CD4-positive, alpha-beta T cell (primary cell): ENCODE measurements at regions not wholly inside any gene's neighbourhood (a gene's known extent, or its start where the extent isn't known, plus 50 kb on each side); places are given as distances from the start of the nearest gene placed in this dataset.

ENCODE experiments used
- ATAC-seq: fragments of 200-7000 bp; cut with Tn5 transposase; one replicate; pipeline ENCODE4 v1.10.0; 2022; ENCODE audit warnings: mild to moderate bottlenecking; ENCODE audit not compliant: poor library complexity
- CTCF ChIA-PET: fragments of 350-600 bp; sonication (Branson Sonifier 250); formaldehyde crosslinking; loops from one replicate; lab custom pipeline; 2021; ENCODE audit warnings: antibody characterized with exemption, inconsistent platforms; lab: Charles Lee
- POLR2A ChIA-PET: fragments of 350-600 bp; sonication (Branson Sonifier 250); formaldehyde crosslinking; loops from one replicate; lab custom pipeline; 2021; ENCODE audit warnings: antibody characterized with exemption, inconsistent platforms; lab: Charles Lee
- DNase-seq, 14 experiments: peaks; one replicate each; pipeline ENCODE4 v3.0.0-alpha.2; 2013 to 2020; ENCODE audit warnings: mixed read lengths in 2 of 14
- H3K27ac ChIP-seq, 2 donors: one replicate each; pipeline versions ENCODE4 v1.5.1 to v1.7.0; 2013; ENCODE audit warnings: low read length in 2 of 2, low read depth in 1 of 2, mild to moderate bottlenecking in 1 of 2
- H3K27me3 ChIP-seq, 2 experiments: 1 replicate in 1 of 2; 2 replicates in 1 of 2; pipeline versions ENCODE4 v1.6.1 to v1.7.0; 2013; ENCODE audit warnings: low read length in 2 of 2, control low read depth in 1 of 2, mild to moderate bottlenecking in 1 of 2, moderate library complexity in 1 of 2; ENCODE audit not compliant: insufficient read depth in 2 of 2, control insufficient read depth in 1 of 2
- H3K36me3 ChIP-seq: one replicate; pipeline ENCODE4 v1.6.1; 2013; ENCODE audit warnings: low read length, control low read depth; ENCODE audit not compliant: insufficient read depth
- H3K4me1 ChIP-seq: one replicate; pipeline ENCODE4 v1.6.1; 2013; ENCODE audit warnings: low read length, control low read depth; ENCODE audit not compliant: insufficient read depth
- H3K4me3 ChIP-seq: one replicate; pipeline ENCODE4 v1.5.1; 2013; ENCODE audit warnings: mild to moderate bottlenecking, low read length, moderate library complexity
- H3K9me3 ChIP-seq, 2 experiments: 1 replicate in 1 of 2; 2 replicates in 1 of 2; pipeline versions ENCODE4 v1.6.1 to v1.7.0; 2013; ENCODE audit warnings: low read length in 2 of 2, mild to moderate bottlenecking in 2 of 2, control low read depth in 1 of 2, moderate library complexity in 1 of 2; ENCODE audit not compliant: control insufficient read depth in 1 of 2, insufficient read depth in 1 of 2
- H3K27ac Mint-ChIP-seq: one replicate; pipeline ENCODE4 v1.8.0; 2020; ENCODE audit warnings: mixed read lengths
- H3K27me3 Mint-ChIP-seq: one replicate; pipeline ENCODE4 v1.8.0; 2021; ENCODE audit warnings: mixed read lengths
- H3K36me3 Mint-ChIP-seq: one replicate; pipeline ENCODE4 v1.8.0; 2021; ENCODE audit warnings: low read depth, mixed read lengths
- H3K4me1 Mint-ChIP-seq: one replicate; pipeline ENCODE4 v1.8.0; 2021; ENCODE audit warnings: low read depth, mixed read lengths
- H3K4me3 Mint-ChIP-seq: one replicate; pipeline ENCODE4 v1.8.0; 2020; ENCODE audit warnings: mild to moderate bottlenecking, mixed read lengths
- H3K9me3 Mint-ChIP-seq: one replicate; pipeline ENCODE4 v1.8.0; 2020; ENCODE audit warnings: mixed read lengths
- intact Hi-C, 2 experiments: fragments of 100-400 bp; cut with DNase I in 1 of 2; cut with micrococcal nuclease in 1 of 2; formaldehyde crosslinking; loops; one replicate each; pipeline versions ENCODE4 v1.15.1 to v1.9.0; 2023 to 2025; cut with DNase I, micrococcal nuclease
- TF ChIP-seq, protein P1 (sequence below): fragments of 200-600 bp; IDR thresholded peaks from one replicate; pipeline ENCODE4 v1.8.0; 2022; ENCODE audit warnings: antibody characterized with exemption, mild to moderate bottlenecking

- peak overlapping the region; percentile 49 for H3K4me3 Mint-ChIP-seq
These were observed 142.6 kb upstream of the ZNF217 start for GRCh38 chr20:53736122-53736756.

GRCh38 chr20:53735536-53736050, 142.0 kb upstream of the ZNF217 start:
- intact Hi-C loops, result no loop called here
- no peak overlapping the region for H3K4me3 Mint-ChIP-seq
- H3K4me1 Mint-ChIP-seq, result peaks cover 42% of the 10 kb centered on the region
- no peak overlapping the region for H3K27ac Mint-ChIP-seq
- no peaks in the 10 kb centered on the region for H3K27me3 Mint-ChIP-seq
- peaks cover 15% of the 10 kb centered on the region for H3K4me1 ChIP-seq
- no peaks in the 10 kb centered on the region for H3K36me3 Mint-ChIP-seq
- no peaks in the 10 kb centered on the region for H3K9me3 Mint-ChIP-seq
- DNase-seq (peak in 1 of 14 experiments; percentile 29), ATAC-seq (no peak)
- POLR2A ChIA-PET, result interaction anchor here (0.6 to 2.7 kb wide), 7 partner anchors 18 to 141 kb away, joined by 3 to 10 read pairs (median 4); no protein-coding TSS in a partner anchor
- H3K27ac ChIP-seq, result no peak overlapping the region
- H3K4me3 ChIP-seq, result no peak overlapping the region
- H3K36me3 ChIP-seq, result no peaks in the 10 kb centered on the region
- TF ChIP-seq, protein P1, sequence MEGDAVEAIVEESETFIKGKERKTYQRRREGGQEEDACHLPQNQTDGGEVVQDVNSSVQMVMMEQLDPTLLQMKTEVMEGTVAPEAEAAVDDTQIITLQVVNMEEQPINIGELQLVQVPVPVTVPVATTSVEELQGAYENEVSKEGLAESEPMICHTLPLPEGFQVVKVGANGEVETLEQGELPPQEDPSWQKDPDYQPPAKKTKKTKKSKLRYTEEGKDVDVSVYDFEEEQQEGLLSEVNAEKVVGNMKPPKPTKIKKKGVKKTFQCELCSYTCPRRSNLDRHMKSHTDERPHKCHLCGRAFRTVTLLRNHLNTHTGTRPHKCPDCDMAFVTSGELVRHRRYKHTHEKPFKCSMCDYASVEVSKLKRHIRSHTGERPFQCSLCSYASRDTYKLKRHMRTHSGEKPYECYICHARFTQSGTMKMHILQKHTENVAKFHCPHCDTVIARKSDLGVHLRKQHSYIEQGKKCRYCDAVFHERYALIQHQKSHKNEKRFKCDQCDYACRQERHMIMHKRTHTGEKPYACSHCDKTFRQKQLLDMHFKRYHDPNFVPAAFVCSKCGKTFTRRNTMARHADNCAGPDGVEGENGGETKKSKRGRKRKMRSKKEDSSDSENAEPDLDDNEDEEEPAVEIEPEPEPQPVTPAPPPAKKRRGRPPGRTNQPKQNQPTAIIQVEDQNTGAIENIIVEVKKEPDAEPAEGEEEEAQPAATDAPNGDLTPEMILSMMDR, result no peak
- CTCF ChIA-PET, result interaction anchor here (0.8 to 1.8 kb wide), 4 partner anchors 11 to 180 kb away, joined by 3 to 6 read pairs (median 4); no protein-coding TSS in a partner anchor
- no peaks in the 10 kb centered on the region for H3K27me3 ChIP-seq
- no peaks in the 10 kb centered on the region for H3K9me3 ChIP-seq

More at GRCh38 chr20:53736122-53736756, 142.6 kb upstream of the ZNF217 start:
- no peak for ATAC-seq
- no peaks in the 10 kb centered on the region for H3K27me3 Mint-ChIP-seq
- Histone ChIP-seq H3K27ac (no peak overlapping the region), H3K9me3 (no peaks in the 10 kb centered on the region), H3K27me3 (no peaks in the 10 kb centered on the region), H3K4me1 (peaks cover 19% of the 10 kb centered on the region), H3K4me3 (no peak overlapping the region), H3K36me3 (no peaks in the 10 kb centered on the region)
- H3K4me1 Mint-ChIP-seq, result peaks cover 48% of the 10 kb centered on the region
- CTCF ChIA-PET, result interaction anchor here (0.6 to 1.8 kb wide), 6 partner anchors 12 to 179 kb away, joined by 3 to 6 read pairs (median 4); no protein-coding TSS in a partner anchor
- POLR2A ChIA-PET, result interaction anchor here (0.6 to 2.7 kb wide), 13 partner anchors 15 to 521 kb away, joined by 3 to 10 read pairs (median 4); no protein-coding TSS in a partner anchor
- intact Hi-C loops, result no loop called here
- H3K9me3 Mint-ChIP-seq, result no peaks in the 10 kb centered on the region
- TF ChIP-seq, protein P1, result no peak
- H3K36me3 Mint-ChIP-seq, result no peaks in the 10 kb centered on the region
- H3K27ac Mint-ChIP-seq, result peak overlapping the region; percentile 70
- DNase-seq, result no peak

DNA sequence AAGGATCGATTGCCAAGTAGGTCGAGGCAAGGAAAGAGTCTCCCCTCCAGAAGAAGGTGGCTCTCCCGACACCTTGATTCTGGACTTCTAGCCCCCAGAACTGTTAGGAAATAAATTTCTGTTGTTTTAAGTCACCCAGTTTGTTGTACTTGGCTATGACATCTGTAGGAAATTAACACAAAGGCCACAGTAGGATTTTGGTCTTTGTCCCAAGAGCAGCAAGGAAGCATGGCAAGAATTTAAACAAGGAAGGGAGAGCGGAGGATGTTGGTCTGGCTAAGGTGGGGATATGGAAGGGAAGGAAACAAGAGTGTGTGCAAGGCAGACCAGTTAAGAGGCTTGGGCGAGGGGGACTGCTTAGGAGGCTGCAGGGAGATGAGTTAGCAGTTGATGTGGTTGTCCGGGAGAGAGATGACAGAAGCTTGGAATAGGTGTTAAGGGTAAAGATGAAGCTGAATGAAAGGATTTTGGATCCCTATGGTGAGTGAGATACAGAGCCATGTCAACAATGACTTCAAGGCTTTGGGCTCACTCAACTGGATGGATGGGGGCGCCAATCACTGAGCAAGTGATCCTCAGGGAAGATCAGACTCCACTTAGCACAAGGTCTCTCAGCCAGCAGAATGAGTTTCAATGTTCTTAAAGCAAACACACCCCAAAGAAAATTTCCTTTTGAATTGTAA, 140.5 kb upstream of the ZNF217 start:
- ATAC-seq (no peak), DNase-seq (no peak)
- ChIA-PET CTCF (no interaction called here), POLR2A (interaction anchor here (0.6 kb wide), 1 partner anchor 26 kb away, joined by 3 read pairs; no protein-coding TSS in a partner anchor)
- Mint-ChIP-seq H3K4me3 (no peak overlapping the region), H3K9me3 (no peaks in the 10 kb centered on the region), H3K36me3 (no peaks in the 10 kb centered on the region), H3K4me1 (peaks cover 33% of the 10 kb centered on the region), H3K27me3 (no peaks in the 10 kb centered on the region), H3K27ac (no peak overlapping the region)
- Histone ChIP-seq H3K27ac (no peak overlapping the region), H3K27me3 (no peaks in the 10 kb centered on the region), H3K4me3 (no peak overlapping the region), H3K9me3 (no peaks in the 10 kb centered on the region), H3K36me3 (no peaks in the 10 kb centered on the region), H3K4me1 (peaks cover 16% of the 10 kb centered on the region)
- TF ChIP-seq, protein P1, result no peak
- intact Hi-C loops, result no loop called here
